Spleen (tissue), 11 donors: ENCODE measurements at regions not wholly inside any gene's neighbourhood (a gene's known extent, or its start where the extent isn't known, plus 50 kb on each side); places are given as distances from the start of the nearest gene placed in this dataset.
"Not testable (repeated sequence)": the region's sequence is repeated elsewhere in the genome, so short reads cannot be mapped to it uniquely, and the experiment has no call there.

Source experiments
- DNase-seq: peaks from one replicate; pipeline ENCODE4 v3.0.0-alpha.2; 2020
- H3K27ac ChIP-seq, 8 donors: fragments of 200-600 bp; sonication (generic) in 7 of 8; 1 replicate in 4 of 8; 2 replicates in 4 of 8; pipeline versions ENCODE4 v1.5.0 to v1.8.0; 2016 to 2021; ENCODE audit warnings: inconsistent platforms in 4 of 8, mild to moderate bottlenecking in 4 of 8, moderate library complexity in 1 of 8
- H3K27me3 ChIP-seq, 7 donors: fragments of 200-600 bp; sonication (generic) in 6 of 7; replicated peaks in 1 of 7; 1 replicate in 4 of 7; 2 replicates in 3 of 7; pipeline versions ENCODE4 v1.5.0 to v1.8.0; 2016 to 2021; ENCODE audit warnings: inconsistent platforms in 3 of 7, mild to moderate bottlenecking in 1 of 7
- H3K36me3 ChIP-seq, 6 donors: fragments of 200-600 bp; sonication (generic) in 5 of 6; 1 replicate in 4 of 6; 2 replicates in 2 of 6; pipeline versions ENCODE4 v1.5.0 to v1.8.0; 2016 to 2021; ENCODE audit warnings: inconsistent platforms in 2 of 6
- H3K4me1 ChIP-seq, 6 donors: fragments of 200-600 bp; sonication (generic) in 5 of 6; 1 replicate in 3 of 6; 2 replicates in 3 of 6; pipeline versions ENCODE4 v1.5.0 to v1.8.0; 2016 to 2021; ENCODE audit warnings: inconsistent platforms in 3 of 6
- H3K4me3 ChIP-seq, 8 donors: fragments of 200-600 bp; sonication (generic) in 7 of 8; 1 replicate in 4 of 8; 2 replicates in 4 of 8; pipeline versions ENCODE4 v1.5.0 to v1.8.0; 2016 to 2021; ENCODE audit warnings: inconsistent platforms in 4 of 8, mild to moderate bottlenecking in 4 of 8, moderate library complexity in 2 of 8
- H3K9me3 ChIP-seq, 8 donors: fragments of 200-600 bp; sonication (generic) in 7 of 8; 1 replicate in 4 of 8; 2 replicates in 4 of 8; pipeline versions ENCODE4 v1.5.0 to v1.8.0; 2016 to 2021; ENCODE audit warnings: inconsistent platforms in 4 of 8
- CTCF ChIP-seq, 11 experiments: fragments of 200-600 bp in 7 of 11; fragments of 450-650 bp in 4 of 11; sonication (generic) in 4 of 11; IDR thresholded peaks in 8 of 11; conservative IDR thresholded peaks in 3 of 11; 1 replicate in 7 of 11; 2 replicates in 4 of 11; pipeline versions ENCODE4 v1.4.0 to v1.8.0; 2016 to 2021; ENCODE audit warnings: antibody characterized with exemption in 11 of 11, inconsistent platforms in 4 of 11, mild to moderate bottlenecking in 1 of 11
- POLR2A ChIP-seq, 3 donors: fragments of 450-650 bp; IDR thresholded peaks; one replicate each; pipeline ENCODE4 v1.5.1; 2017; ENCODE audit warnings: antibody characterized with exemption in 3 of 3, mild to moderate bottlenecking in 1 of 3
- POLR2AphosphoS5 ChIP-seq, 3 donors: sonication (generic); formaldehyde crosslinking; IDR thresholded peaks; one replicate each; pipeline ENCODE4 v1.5.1; 2017; ENCODE audit warnings: antibody characterized with exemption in 3 of 3
- WGBS, 5 donors: extraction: QIAGEN DNeasy Blood & Tissue Kit in 3 of 5; methylation state at CpG; one replicate each; pipeline versions ENCODE4 v1.1.5 to v1.1.7; 2013 to 2018; 5-methylcytosine and 5-hydroxymethylcytosine counted together
- intact Hi-C: fragments of 100-400 bp; cut with DNase I; formaldehyde crosslinking; loops from one replicate; pipeline ENCODE4 v1.15.0; 2023; ENCODE audit warnings: low total_unique reads
- donor health status: healthy with polysubstance abuse.
- donor health status: DM: no; HTN: no; CAD: no; lungs with moderate emphysema.
- donor health status: DM: no; HTN: no; CAD: no.
- donor health status: Bipolar disorder and iron deficiency.
- donor health status: healthy.
- donor health status: DM: no; HTN: no; CAD: no.
- donor health status: DM: yes; HTN: yes; CAD: no.

GRCh38 chr14:92223025-92223424 lies 99.9 kb upstream of the SLC24A4 start:
- 60 to 81% (median 68%) methylated on average over 2 to 3 of the region's 3 CpGs for WGBS, 5 donors
- TF ChIP-seq POLR2AphosphoS5 (IDR thresholded peaks at IDR 0.05) (no peak), CTCF (IDR thresholded peaks at IDR 0.05 in 8 of 11, conservative IDR thresholded peaks at IDR 0.05 in 3 of 11) (no peak), POLR2A (IDR thresholded peaks at IDR 0.05) (no peak)
- no peaks in the 10 kb centered on the region for H3K4me1 ChIP-seq
- intact Hi-C loops: no loop called here
- no peaks in the 10 kb centered on the region for H3K36me3 ChIP-seq
- H3K4me3 ChIP-seq: no peak overlapping the region
- no peaks in the 10 kb centered on the region for H3K27me3 ChIP-seq
- no peak overlapping the region for H3K27ac ChIP-seq
- no peak for DNase-seq
- H3K9me3 ChIP-seq: peaks cover 0 to under 1% (median 0%) of the 10 kb centered on the region in 8 donors

GRCh38 chr14:92224358-92224954 lies 98.5 kb upstream of the SLC24A4 start:
- 77 to 83% (median 79%) methylated on average over 10 of the region's 10 CpGs for WGBS, 5 donors
- DNase-seq: no peak

GRCh38 chr14:92225731-92226130 lies 97.2 kb upstream of the SLC24A4 start:
- Histone ChIP-seq H3K27ac (no peak overlapping the region), H3K4me3 (no peak overlapping the region), H3K36me3 (no peaks in the 10 kb centered on the region), H3K9me3 (peaks cover 0 to 5% (median 0%) of the 10 kb centered on the region in 8 donors), H3K4me1 (no peaks in the 10 kb centered on the region), H3K27me3 (no peaks in the 10 kb centered on the region)
- TF ChIP-seq CTCF (IDR thresholded peaks at IDR 0.05 in 8 of 11, conservative IDR thresholded peaks at IDR 0.05 in 3 of 11) (no peak), POLR2AphosphoS5 (IDR thresholded peaks at IDR 0.05) (no peak), POLR2A (IDR thresholded peaks at IDR 0.05) (no peak)
- WGBS, 5 donors: 59 to 74% (median 64%) methylated on average over 2 of the region's 2 CpGs
- intact Hi-C loops: no loop called here
- no peak for DNase-seq

More at GRCh38 chr14:92224358-92224954, 98.5 kb upstream of the SLC24A4 start:
- no peak for TF ChIP-seq POLR2AphosphoS5 (IDR thresholded peaks at IDR 0.05)
- TF ChIP-seq CTCF (IDR thresholded peaks at IDR 0.05 in 8 of 11, conservative IDR thresholded peaks at IDR 0.05 in 3 of 11): no peak
- TF ChIP-seq POLR2A (IDR thresholded peaks at IDR 0.05): no peak
- peaks cover 0 to 5% (median 0%) of the 10 kb centered on the region in 8 donors for H3K9me3 ChIP-seq
- H3K4me1 ChIP-seq: no peaks in the 10 kb centered on the region
- H3K4me3 ChIP-seq: no peak overlapping the region
- H3K27me3 ChIP-seq: no peaks in the 10 kb centered on the region
- intact Hi-C loops: no loop called here
- H3K36me3 ChIP-seq: no peaks in the 10 kb centered on the region
- H3K27ac ChIP-seq: no peak overlapping the region

GRCh38 chr14:92226166-92226565 lies 96.8 kb upstream of the SLC24A4 start:
- H3K27ac ChIP-seq, DNase-seq, H3K4me3 ChIP-seq, H3K4me1 ChIP-seq, H3K27me3 ChIP-seq, intact Hi-C loops, H3K9me3 ChIP-seq, H3K36me3 ChIP-seq: not testable (repeated sequence)
